ENCODE measurements at regions not wholly inside any gene's neighbourhood (a gene's known extent, or its start where the extent isn't known, plus 50 kb on each side); places are given as distances from the start of the nearest gene placed in this dataset.
A peak's percentile ranks its signal among the peaks of the same experiment; 100 is the strongest.

GRCh38 chr16:52227851-52228250, 319.1 kb downstream of the TOX3 start:
- DNase-seq (ENCODE audit: extremely low read depth, low read depth): no peak
- TF ChIP-seq CTCF (IDR thresholded peaks at IDR 0.05; ENCODE audit: low read depth, low read length, missing control alignments): no peak
- H3K4me3 ChIP-seq (replicated peaks; ENCODE audit: low read depth, low read length): no peak overlapping the region

GRCh38 chr16:52212841-52213240, 334.1 kb downstream of the TOX3 start:
- TF ChIP-seq CTCF (IDR thresholded peaks at IDR 0.05; ENCODE audit: low read depth, low read length, missing control alignments): no peak
- no peak overlapping the region for H3K4me3 ChIP-seq (replicated peaks; ENCODE audit: low read depth, low read length)
- no peak for DNase-seq (ENCODE audit: extremely low read depth, low read depth)

GRCh38 chr16:52209227-52209626, 337.7 kb downstream of the TOX3 start:
- no peak for TF ChIP-seq CTCF (IDR thresholded peaks at IDR 0.05; ENCODE audit: low read depth, low read length, missing control alignments)
- no peak for DNase-seq (ENCODE audit: extremely low read depth, low read depth)
- no peak overlapping the region for H3K4me3 ChIP-seq (replicated peaks; ENCODE audit: low read depth, low read length)

GRCh38 chr16:52203096-52203495, 343.8 kb downstream of the TOX3 start:
- no peak for TF ChIP-seq CTCF (IDR thresholded peaks at IDR 0.05; ENCODE audit: low read depth, low read length, missing control alignments)
- DNase-seq (ENCODE audit: extremely low read depth, low read depth): no peak
- no peak overlapping the region for H3K4me3 ChIP-seq (replicated peaks; ENCODE audit: low read depth, low read length)

- DNase-seq (ENCODE audit: extremely low read depth, low read depth): no peak
- TF ChIP-seq CTCF (IDR thresholded peaks at IDR 0.05; ENCODE audit: low read depth, low read length, missing control alignments): no peak
- H3K4me3 ChIP-seq (replicated peaks; ENCODE audit: low read depth, low read length): no peak overlapping the region
Measured at GRCh38 chr16:52193441-52193840, 353.5 kb downstream of the TOX3 start.

- peak; percentile 24 for DNase-seq (ENCODE audit: extremely low read depth, low read depth)
- TF ChIP-seq CTCF (IDR thresholded peaks at IDR 0.05; ENCODE audit: low read depth, low read length, missing control alignments): peak; percentile 88
- no peak overlapping the region for H3K4me3 ChIP-seq (replicated peaks; ENCODE audit: low read depth, low read length)
Measured at GRCh38 chr16:52191531-52192134, 355.3 kb downstream of the TOX3 start.

GRCh38 chr16:52184336-52184735, 362.6 kb downstream of the TOX3 start:
- no peak for TF ChIP-seq CTCF (IDR thresholded peaks at IDR 0.05; ENCODE audit: low read depth, low read length, missing control alignments)
- no peak overlapping the region for H3K4me3 ChIP-seq (replicated peaks; ENCODE audit: low read depth, low read length)
- no peak for DNase-seq (ENCODE audit: extremely low read depth, low read depth)

All from HFF-Myc (cell line).